Lower leg skin (tissue), 4 donors: ENCODE measurements at regions not wholly inside any gene's neighbourhood (a gene's known extent, or its start where the extent isn't known, plus 50 kb on each side); places are given as distances from the start of the nearest gene placed in this dataset.

Experiments
- DNase-seq, 2 donors: peaks; one replicate each; pipeline ENCODE4 v3.0.0-alpha.2; 2019; ENCODE audit warnings: low spot score in 2 of 2
- H3K4me3 ChIP-seq: fragments of 200-600 bp; sonication (generic); 2 replicates; pipeline ENCODE4 v1.5.1; 2017; ENCODE audit warnings: mild to moderate bottlenecking, low read depth; ENCODE audit not compliant: poor library complexity, severe bottlenecking
- CTCF ChIP-seq, 3 donors: fragments of 450-650 bp; IDR thresholded peaks; one replicate each; pipeline ENCODE4 v1.5.1; 2016; ENCODE audit warnings: antibody characterized with exemption in 3 of 3, mild to moderate bottlenecking in 3 of 3, moderate library complexity in 2 of 3
- POLR2A ChIP-seq, 2 donors: fragments of 450-650 bp; IDR thresholded peaks; one replicate each; pipeline ENCODE4 v1.6.1; 2016 to 2017; ENCODE audit warnings: antibody characterized with exemption in 2 of 2, mild to moderate bottlenecking in 1 of 2, moderate library complexity in 1 of 2
- WGBS, 2 donors: methylation state at CpG; one replicate each; pipeline ENCODE4 v1.1.5; 2018; 5-methylcytosine and 5-hydroxymethylcytosine counted together
- intact Hi-C: fragments of 100-400 bp; cut with DNase I; formaldehyde crosslinking; loops from one replicate; pipeline ENCODE4 v1.15.0; 2023; ENCODE audit warnings: low total_unique reads

GRCh38 chr18:34648269-34648985 lies 61.7 kb upstream of the DTNA start:
- intact Hi-C loops, result no loop called here
- H3K4me3 ChIP-seq, result no peak overlapping the region
- no peak for TF ChIP-seq POLR2A (IDR thresholded peaks at IDR 0.05)
- no peak for TF ChIP-seq CTCF (IDR thresholded peaks at IDR 0.05)
- no peak for DNase-seq
- WGBS, 2 donors, result 77 to 79% methylated on average over 3 of the region's 3 CpGs

- DNase-seq, result no peak
- TF ChIP-seq CTCF (IDR thresholded peaks at IDR 0.05), result no peak
- intact Hi-C loops, result no loop called here
- 12 to 23% methylated on average over 4 of the region's 4 CpGs for WGBS, 2 donors
- H3K4me3 ChIP-seq, result no peak overlapping the region
These were observed 61.0 kb upstream of the DTNA start for GRCh38 chr18:34649080-34649479.

GRCh38 chr18:34650121-34650545 lies 60.0 kb upstream of the DTNA start:
- intact Hi-C loops, result no loop called here
- TF ChIP-seq POLR2A (IDR thresholded peaks at IDR 0.05) (no peak), CTCF (IDR thresholded peaks at IDR 0.05) (no peak)
- H3K4me3 ChIP-seq, result no peak overlapping the region
- no peak for DNase-seq
- 22 to 25% methylated on average over 5 of the region's 5 CpGs for WGBS, 2 donors

GRCh38 chr18:34651586-34652369 lies 58.3 kb upstream of the DTNA start:
- 76 to 82% methylated on average over 6 of the region's 6 CpGs for WGBS, 2 donors
- H3K4me3 ChIP-seq, result no peak overlapping the region
- no peak for DNase-seq
- intact Hi-C loops, result no loop called here
- TF ChIP-seq CTCF (IDR thresholded peaks at IDR 0.05), result no peak
- no peak for TF ChIP-seq POLR2A (IDR thresholded peaks at IDR 0.05)

- DNase-seq, result no peak
- no peak for TF ChIP-seq CTCF (IDR thresholded peaks at IDR 0.05)
- TF ChIP-seq POLR2A (IDR thresholded peaks at IDR 0.05), result no peak
- no peak overlapping the region for H3K4me3 ChIP-seq
- 96 to 100% methylated on average over 2 of the region's 2 CpGs for WGBS, 2 donors
- intact Hi-C loops, result no loop called here
These were observed 55.0 kb upstream of the DTNA start for GRCh38 chr18:34655131-34655530.
